ENCODE measurements at regions not wholly inside any gene's neighbourhood (a gene's known extent, or its start where the extent isn't known, plus 50 kb on each side); places are given as distances from the start of the nearest gene placed in this dataset.

DNA sequence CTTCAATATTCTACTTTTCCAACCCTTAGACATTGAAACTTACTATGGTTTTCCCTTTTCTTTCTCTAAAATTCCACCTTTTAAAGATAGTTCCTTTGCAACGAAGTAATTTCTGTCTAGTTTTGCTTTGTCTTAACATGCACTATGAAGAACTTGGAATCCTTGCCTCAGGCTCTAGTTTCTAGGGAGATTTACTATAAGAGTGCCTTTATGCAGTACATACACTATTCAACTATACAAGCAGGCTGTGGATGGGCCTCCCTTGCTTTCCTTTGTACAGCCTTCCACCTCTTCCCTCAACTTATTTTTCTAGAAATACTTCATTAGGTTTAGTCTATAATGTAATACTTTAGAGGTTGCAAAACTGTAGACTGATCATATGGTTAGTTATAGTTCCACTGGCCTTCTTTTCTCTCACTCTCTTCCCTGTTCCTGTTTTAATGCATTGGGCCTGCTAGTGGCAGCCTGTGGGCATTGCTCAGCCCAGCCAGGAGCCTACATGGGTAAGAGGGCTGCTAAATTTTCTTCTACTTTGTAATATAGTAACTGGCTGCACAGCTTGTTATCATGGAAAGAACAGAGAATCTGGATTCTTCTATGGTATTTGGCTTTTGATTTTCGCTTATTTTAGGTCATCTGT lies 100.2 kb downstream of the C11orf87 start:
- TF ChIP-seq, protein P1, sequence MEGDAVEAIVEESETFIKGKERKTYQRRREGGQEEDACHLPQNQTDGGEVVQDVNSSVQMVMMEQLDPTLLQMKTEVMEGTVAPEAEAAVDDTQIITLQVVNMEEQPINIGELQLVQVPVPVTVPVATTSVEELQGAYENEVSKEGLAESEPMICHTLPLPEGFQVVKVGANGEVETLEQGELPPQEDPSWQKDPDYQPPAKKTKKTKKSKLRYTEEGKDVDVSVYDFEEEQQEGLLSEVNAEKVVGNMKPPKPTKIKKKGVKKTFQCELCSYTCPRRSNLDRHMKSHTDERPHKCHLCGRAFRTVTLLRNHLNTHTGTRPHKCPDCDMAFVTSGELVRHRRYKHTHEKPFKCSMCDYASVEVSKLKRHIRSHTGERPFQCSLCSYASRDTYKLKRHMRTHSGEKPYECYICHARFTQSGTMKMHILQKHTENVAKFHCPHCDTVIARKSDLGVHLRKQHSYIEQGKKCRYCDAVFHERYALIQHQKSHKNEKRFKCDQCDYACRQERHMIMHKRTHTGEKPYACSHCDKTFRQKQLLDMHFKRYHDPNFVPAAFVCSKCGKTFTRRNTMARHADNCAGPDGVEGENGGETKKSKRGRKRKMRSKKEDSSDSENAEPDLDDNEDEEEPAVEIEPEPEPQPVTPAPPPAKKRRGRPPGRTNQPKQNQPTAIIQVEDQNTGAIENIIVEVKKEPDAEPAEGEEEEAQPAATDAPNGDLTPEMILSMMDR (IDR thresholded peaks at IDR 0.05 in 8 of 11, conservative IDR thresholded peaks at IDR 0.05 in 3 of 11) = no peak
- TF ChIP-seq POLR2AphosphoS5 (IDR thresholded peaks at IDR 0.05) (no peak), POLR2A (IDR thresholded peaks at IDR 0.05) (no peak)

All from spleen (tissue), 7 donors.